ENCODE measurements at regions not wholly inside any gene's neighbourhood (a gene's known extent, or its start where the extent isn't known, plus 50 kb on each side); places are given as distances from the start of the nearest gene placed in this dataset.
"Not testable (repeated sequence)": the region's sequence is repeated elsewhere in the genome, so short reads cannot be mapped to it uniquely, and the experiment has no call there.

DNA sequence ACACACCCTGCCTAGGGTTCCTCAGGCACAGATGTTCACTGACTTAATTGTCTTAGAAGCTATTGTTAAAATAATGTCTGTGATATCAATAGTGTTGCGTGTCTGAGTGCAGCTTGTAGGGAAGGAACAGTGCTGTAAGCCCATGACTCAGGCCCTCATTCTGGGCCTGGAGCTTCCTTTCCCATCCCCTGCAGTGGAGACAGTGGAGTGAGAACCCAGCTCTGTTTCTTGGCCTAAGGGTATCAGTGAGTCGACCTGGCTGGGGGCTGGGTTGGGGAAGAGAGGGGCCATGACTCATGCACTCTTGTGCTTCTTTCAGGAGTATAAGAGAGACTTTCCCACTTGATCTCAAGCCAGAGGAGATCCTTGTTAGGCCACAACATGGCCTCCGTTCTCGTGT is 106.8 kb downstream of the HRH4 start:
- peak; percentile 56 for DNase-seq

DNA sequence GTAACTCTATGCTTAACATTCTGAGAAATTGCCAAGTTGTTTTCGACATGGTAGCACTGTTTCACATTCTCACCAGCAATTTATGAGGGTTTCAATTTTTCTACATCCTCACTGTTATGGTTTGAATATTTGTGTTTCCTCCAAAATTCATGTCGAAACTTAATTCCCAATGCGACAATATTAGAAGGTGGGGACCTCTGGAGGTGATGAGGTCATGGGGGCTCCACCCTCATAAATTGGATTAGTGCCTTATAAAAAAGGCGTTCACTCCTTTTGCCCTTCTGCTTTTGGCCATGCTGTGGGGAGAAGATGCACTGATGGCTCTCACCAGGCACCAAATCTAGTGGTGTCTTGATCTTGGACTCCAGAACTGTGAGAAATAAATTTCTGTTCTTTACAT is 110.3 kb downstream of the HRH4 start:
- DNase-seq: no peak

DNA sequence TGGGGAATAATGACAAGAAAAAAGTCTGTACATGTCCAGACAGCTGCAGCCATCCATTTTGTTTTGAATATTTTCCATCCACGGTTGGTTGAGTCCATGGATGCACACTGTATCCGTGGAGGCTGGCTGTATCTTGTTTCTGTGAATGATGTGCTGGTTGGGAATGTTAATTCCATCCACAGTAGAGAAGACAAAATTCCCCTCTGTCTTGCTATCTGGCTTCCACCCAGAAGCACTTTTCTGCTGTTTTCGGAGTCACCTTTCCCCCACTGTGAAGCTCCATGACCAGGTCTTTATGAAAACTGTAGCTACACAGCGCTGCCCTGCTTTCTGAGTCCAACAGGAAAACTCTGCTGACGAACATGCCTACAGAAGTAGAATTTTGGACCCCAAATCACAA is 122.3 kb downstream of the HRH4 start:
- no peak for DNase-seq

DNA sequence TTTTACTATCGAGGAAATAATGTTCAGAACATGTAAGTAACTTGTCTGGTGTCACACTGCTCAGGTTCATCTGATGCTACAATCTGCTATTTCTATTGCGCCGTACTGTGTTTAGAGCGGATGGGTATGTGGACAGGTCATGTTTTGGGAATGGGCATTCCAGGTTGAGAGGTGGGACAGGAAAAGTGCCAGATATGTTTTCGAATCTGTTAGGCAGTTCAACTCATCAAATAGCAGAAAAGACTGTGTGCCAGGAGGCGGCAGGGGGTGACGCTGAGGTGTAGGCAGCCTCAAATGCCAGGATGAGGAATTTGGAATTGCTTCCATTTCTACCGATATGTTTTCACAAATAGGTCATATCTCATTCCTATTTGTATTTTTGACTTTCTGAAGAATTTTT is 123.8 kb downstream of the HRH4 start:
- DNase-seq: no peak

DNA sequence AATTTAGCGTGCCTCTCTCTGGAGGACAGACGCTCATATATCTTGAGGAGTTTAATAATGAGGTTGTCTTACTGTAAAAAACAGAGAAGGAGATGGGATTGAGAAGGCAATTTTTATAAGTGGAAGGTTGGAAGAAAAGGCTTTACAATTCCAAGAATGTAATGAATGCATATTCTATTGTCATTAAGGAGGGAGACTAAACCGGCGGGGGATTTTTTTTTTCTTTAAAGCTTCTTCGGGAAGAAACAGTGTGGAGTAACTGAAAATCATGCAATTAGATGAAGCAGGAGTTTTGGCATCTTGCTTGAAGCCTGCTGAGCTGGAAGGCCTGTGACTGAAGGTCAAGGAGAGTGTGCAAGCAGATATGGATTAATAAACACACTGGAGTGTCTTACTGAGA is 124.4 kb downstream of the HRH4 start:
- no peak for DNase-seq

DNA sequence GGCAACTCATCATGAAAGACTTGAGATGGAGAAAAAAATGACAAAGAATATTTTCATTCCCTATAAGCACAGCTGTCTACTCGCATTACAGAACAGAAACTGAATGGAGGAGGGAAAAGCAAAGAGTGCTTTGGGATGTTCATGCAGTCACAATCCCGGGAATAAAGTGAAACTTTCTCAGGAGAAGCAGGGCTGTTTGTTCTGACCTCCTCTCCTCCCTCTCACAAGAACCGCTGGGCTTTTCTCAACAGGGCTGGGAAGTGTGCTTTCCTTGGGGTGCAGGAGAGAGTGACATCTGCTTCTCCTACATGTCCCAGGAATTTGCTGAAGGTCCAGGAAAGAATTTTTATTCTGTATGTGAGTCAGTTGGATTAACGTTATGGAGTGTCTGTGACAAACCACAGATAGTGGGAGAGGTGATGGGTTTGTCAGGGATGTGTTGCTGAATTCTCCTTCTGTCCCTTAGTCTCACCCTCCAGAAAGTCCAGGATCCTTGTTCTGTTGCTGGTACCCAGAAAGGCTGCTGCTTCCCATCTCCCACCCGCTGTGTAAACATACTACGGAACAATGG is 125.6 kb downstream of the HRH4 start:
- no peak for DNase-seq

DNA sequence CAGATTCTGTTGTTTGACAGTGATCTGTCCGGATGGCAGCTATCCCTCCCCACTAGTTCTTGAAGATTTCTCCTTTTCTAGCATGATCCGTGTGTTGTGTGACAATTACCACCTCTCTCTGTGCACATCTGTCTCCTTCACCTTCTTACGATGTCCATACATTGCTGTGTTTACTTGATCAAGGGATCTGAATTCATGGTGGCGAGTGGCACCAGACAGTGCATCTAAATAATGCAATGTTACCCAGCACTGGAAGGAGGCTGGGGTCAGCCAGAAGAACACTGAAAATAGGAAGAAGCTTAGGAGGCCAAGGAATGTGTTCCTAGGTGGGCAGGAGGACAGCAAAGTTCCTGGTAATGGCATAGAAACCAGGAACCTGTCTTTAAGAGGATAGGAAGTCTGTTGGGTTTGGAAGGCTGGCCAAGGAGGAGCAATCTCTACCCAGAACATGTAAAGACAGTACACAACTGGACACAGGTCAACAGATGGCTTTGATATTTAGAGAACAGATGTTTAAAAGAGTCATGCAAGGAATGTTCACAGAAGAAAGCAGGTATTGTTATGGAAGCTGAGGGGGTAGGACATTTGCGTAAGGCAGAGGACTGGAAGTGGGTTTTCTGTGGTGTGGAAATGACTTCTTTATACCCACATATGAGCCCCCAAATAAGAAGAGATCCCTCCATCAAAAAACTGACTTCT is 126.4 kb downstream of the HRH4 start:
- no peak for DNase-seq

DNA sequence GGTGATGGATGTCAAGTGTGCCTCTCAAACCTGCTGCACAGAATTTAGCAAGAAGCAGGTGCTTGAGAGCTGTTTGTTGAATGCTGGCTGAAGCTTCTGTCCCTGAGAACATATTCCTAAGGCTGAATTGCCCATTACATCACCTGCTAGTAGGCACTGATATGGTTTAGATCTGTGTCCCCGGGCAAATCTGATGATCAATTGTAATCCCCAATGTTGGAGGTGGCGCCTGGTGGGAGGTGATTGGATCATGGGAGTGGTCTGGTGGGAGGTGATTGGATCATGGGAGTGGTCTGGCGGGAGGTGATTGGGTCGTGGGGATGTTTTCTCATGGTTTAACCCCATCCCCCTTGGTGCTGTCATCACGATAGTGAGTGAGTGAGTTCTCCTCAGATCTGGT is 128.0 kb downstream of the HRH4 start:
- DNase-seq: no peak

DNA sequence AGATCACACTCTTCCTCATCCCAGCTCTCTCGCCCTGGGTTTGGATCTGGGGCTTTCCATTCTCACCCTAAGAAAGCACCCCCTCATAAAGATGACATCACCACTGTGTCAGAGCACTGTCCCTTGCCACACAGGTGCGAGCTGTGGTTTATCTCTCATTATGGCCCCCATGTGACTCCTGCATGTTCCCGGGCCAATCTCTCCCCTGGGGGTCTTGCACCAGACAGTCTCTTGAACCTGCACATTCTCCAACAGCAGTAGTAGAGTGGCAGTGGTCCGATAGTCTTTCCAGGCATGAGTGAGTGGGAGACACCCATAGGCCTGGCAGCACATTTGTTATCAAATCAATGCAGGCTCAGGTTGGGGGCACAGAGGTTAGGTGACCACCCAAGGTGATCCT is 130.5 kb downstream of the HRH4 start:
- DNase-seq: no peak

DNA sequence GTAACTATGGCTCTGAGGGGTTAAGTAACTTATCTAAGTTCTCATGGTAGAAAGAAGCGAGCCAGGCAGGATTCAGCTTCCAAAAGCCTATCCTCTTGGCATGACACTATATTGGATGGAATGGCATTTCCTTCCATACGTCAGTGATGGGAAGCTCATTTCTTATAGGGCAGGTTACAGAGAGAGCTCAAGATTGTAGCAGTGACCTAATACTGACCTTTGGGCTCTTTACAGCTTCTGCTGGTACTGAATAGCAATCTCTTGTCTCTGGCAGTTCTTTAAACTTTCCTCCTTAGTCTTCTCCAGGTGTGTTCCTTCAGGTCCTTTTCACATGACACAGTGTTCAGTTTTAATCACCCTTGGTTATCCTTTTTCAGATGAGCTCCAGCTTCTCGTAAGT is 133.0 kb downstream of the HRH4 start:
- no peak for DNase-seq

DNA sequence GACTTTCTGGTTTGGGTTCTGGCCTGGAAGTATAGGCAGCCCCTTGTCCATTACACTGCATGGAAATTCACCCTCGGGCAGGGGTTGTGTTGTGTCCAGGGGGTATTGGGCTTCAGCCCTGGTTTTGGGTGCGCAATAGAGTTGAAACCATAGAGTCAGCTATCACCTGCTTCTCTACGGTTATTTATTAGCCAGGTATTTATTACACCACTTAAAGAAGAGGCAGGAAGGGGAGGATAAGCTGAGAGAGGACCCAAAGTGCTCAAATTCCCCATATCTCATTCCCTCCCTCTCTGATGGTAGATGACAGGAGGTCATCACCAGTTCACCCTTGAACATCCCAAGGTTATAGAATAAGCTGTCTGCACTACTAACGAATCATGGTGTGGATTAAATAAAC is 133.4 kb downstream of the HRH4 start:
- no peak for DNase-seq

DNA sequence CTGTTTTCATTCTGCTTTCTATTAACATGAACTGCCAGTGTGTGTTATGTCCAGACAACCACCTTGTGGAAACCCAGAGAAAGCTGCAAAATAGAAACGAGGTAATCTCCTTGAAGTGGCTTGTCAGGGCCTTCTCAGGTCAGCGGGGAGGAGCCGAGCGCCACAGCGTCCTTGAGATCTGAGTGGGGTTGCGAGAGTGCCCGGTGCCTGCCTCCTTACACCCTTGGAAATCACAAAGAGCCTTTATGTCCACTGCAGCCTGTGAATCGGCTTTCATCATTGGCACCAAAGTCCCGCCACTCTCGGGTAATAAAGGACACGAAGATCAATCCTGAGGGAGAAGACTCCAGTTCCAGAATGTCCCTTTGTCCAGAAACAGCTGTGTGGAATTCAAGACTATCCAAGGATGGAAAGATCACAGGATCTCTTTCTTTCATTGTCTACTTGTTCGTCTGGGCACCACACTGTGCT is 135.2 kb downstream of the HRH4 start:
- DNase-seq: no peak

DNA sequence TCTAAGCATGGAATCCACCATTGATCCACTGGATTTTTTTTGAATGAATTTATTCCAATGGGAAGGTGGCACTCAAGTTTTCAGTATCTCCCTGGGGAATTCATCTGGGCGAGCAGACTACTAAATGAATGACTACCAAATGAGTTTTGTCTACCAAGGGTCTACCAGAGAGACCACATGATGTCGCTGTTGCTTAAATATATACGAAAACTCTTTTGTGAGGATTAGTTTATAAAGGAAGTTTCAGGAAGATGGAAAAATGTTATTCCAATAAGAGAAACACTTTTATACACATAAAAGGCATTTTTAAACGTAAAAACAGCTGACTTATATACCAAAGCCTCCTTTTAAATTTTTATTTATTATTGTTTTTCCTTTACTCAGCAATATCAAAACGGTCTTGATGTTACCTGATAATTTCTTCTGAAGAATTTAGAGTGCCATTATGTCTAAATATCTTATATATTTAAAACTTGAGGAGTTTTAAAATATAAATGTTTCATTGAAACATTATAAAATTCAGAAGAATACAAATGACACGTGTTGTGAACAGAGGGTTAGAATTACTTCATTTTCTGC is 139.7 kb downstream of the HRH4 start:
- DNase-seq: no peak

DNA sequence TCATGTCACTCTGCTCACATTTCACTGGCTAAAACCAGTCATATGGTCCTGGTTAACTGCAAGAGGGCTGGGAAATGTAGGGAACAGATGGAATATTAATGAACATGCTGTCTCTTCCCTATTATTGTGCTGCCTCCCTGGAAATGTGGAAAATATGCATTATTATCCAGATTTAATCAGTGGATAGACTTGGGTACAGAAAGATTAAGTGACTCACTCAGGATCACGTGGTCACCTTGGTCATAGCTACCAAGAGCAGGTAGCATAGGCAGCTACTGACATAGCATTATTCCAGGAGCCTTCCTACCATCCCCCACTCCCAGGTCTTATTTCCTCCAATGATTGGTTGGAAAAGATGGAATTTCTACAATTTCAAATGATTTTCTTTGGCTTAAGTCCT is 141.1 kb downstream of the HRH4 start:
- no peak for DNase-seq

DNA sequence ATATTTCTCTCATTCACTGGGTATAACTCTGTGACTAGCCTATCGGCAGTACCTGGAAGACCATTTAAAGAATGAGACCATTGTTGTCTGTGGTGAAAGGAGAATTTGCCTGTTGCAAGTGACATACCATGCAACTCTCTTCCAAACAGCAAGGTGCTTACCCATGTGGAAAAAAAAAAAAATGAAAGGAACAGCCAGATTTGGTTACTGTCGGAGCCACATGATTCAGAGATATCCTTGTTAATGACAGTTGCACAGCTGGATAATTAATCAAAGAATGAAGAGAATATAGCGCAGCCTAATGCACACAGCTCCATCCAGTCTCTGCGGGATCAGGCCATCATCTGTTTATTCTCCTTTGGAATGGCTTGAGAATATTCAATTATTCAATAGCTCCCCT is 141.8 kb downstream of the HRH4 start:
- DNase-seq: no peak

DNA sequence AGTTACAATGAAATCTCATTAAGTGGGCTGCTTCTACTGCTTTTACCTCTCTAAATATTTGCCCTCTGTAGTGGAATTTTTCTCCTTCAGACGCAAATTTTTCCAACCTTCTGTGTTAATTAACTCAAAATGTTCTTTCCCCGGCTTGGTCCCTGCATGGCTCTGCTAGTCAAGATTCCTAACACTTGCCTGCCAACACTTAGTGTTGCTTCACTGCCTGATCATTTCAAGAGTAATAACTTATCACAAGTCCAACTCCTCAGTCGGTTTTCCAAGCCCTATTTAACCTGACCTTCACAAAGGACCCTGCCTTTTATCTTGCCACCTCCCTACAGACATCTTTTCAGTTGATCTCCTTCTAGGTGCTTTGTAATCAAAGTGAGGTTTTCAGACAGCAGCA is 142.7 kb downstream of the HRH4 start:
- no peak for DNase-seq

DNA sequence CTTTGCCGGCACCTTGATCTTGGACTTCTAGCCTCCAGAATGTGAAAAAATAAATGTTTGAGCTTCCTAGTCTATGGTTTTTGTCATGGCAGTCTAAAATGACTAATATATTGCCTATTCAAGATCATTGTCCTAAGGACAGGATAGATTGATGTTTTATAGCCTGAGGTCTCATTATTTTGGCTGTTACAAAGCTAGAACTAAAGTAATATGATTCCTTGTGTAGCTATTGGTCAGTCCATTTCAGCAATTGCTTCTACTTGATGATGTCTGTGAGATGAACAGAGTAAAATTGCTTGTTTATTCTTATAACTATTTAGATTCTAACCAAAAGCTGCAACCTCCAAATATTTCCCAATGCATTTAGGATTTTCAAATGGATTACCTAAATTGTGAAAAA is 145.0 kb downstream of the HRH4 start:
- no peak for DNase-seq

DNA sequence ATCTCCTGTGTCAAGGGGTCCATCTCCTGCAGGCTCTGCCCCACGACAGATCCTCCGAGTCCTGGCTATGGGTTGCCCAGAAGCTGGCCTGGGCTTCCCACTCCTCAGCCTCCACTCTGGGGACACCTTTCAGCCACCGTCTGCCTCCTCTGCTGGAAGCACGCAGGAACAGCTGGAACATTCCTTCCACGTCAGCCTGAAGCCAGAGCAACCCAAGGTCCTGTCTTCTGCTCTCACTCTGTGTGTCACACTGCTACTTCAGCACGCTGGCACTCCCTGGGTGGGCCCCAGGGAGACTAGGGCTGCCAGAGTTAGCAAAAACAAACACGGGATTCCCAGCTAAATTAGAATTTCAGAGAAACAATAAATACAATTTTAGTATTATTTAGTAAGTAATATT is 148.8 kb downstream of the HRH4 start:
- no peak for DNase-seq

DNA sequence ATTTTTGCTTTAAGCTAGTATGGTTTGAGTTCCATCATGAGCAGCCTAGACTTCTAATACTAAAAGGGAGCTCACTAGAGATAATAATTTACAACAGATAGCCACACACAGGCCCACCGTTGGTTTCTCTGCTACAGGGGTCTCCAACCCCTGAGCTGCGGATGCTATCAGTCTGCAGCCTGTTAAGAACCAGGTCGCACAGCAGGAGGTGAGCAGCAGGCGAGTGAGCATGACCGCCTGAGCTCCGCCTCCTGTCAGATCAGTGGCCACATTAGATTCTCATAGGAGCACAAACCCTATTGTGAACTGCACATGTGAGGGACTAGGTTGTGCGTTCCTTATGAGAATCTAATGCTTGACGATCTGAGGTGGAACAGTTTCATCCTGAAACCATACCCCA is 150.6 kb downstream of the HRH4 start:
- DNase-seq: no peak

DNA sequence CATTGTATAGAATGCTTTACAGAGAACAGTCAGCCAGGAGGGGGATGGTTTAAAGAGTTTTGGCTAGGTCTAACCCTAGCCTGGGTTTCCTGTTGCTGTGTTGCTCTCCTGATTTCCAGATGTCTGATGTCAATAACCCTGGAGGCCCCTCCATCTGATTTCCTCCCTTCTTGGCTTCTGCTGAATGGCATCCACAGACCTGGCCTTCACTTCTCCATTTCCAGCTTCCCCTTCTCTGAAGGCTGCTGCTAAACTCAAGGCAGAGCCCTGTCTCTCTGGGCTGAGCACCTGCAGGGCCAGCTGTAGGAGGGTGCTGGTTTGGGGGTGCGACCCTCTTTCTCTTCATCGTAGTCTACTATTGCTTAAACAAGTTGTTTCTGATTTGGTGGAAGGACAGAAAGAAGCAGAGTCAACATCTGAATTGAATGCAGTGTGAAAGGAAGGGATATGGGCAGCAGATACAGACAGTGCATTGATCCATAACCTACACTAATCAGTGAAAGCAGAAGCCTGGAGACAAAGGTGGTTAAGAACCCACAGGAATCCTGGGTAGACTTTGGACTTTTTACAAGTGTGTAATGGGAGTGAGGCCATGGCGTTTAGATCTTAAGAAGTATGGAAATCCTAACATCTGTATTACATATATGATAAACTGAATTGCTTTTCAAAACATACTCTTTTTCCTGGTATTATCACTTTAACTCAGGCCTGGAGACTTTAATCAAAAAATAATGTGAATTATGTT is 153.6 kb downstream of the HRH4 start:
- no peak for DNase-seq

DNA sequence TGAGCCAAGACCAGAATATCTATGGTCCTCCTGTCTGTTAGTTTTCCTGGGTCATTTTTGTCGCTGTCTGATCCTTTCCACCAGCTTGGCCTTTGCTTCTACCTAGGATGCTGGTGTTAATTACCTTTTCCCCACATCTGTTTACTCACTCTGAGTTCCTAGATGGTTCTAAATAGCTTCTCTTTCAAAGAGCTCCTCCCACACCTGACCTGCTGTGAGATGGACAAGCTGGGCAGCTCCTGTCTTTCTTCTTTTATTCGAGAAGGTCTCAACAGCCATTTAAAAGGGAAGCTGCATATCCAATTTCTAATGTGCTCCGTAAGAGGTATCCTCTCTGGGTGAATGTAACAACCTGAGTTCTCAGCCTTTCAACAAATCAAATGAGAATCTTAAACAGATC is 156.2 kb downstream of the HRH4 start:
- no peak for DNase-seq

DNA sequence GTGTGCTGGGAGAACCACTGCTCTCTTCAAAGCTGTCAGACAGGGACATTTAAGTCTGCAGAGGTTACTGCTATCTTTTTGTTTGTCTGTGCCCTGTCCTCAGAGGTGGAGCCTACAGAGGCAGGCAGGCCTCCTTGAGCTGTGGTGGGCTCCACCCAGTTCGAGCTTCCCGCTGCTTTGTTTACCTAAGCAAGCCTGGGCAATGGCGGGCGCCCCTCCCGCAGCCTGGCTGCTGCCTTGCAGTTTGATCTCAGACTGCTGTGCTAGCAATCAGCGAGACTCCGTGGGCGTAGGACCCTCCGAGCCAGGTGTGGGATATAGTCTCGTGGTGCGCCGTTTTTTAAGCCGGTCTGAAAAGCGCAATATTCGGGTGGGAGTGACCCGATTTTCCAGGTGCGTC is 164.0 kb downstream of the HRH4 start:
- not testable (repeated sequence) for DNase-seq

DNA sequence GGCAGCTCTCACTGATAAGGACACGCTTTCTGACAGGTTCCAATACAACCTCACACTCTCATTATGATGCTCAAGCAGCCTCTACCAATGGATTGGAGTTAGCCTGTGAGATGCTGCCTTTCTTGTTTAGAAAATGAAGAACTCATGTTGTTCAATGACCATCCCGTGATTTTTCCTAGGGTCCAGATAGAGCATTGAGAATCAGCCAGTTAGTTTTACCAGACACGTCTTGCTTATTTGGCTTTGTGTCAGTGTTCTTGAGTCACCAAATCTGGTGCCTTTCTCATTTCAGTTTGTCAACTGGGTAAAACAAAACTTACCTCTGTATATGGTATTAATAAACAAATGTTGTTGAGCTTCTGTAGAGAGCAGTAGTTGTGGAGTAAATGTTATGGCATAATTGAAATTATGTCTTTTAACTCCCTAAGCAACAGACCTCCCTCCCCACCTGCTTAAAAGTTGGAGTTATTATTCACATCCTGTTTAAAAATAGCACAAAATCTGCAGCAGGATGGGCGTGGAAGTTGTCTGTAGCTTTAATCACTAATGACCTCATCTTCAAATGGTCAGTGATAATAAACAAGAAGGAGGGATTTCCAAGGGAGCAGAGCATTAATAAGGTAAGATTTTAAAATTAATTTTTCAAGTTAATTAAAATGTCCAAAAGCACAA is 167.3 kb downstream of the HRH4 start:
- DNase-seq: no peak

DNA sequence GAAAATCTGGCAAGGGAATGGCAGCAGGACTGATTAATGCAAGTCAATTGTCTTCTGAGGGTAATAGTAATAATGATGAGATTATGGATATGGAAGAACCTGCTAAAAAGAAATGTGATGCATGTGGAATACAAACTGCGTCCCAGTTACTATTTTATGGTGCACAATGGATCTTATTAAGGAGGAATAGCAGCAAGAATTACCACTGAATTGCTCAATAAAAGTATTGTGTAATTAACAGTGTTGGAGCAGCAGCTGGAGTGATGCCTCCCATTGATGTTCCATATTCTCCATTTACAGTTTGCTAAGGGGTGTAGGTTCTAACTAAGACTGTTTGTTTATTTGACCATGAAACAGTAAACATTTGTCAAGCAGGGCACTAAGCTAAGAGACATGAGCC is 167.9 kb downstream of the HRH4 start:
- no peak for DNase-seq
